ENCODE measurements at regions not wholly inside any gene's neighbourhood (a gene's known extent, or its start where the extent isn't known, plus 50 kb on each side); places are given as distances from the start of the nearest gene placed in this dataset.

DNA sequence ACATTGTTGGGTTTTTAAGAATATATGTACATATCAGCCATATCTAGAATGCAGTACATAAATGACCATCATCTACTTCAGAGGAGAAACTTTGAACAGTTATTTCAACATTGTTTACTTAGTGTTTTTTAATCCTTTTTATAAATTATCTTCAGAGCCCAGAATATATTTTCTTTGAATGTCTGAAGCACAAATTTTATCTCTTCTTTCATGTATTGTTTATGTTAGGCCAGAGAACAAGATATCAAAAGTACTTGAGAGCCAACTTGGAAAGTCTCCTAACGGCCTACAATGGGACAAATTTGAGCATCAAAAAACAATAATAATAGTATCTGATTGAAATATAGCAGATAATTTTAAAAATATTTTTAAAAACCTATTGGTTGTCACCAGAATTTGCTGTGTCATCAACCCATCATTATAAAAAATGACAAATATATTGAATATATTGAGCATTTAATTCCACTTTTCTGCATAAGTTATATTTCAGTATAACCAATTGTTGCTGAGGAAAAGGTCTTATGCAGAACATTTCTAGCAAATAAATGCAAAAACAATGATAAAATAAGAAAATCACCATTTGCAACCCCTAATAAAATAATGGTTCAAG lies 67.5 kb upstream of the CCNG1 start:
- DNase-seq: no peak

DNA sequence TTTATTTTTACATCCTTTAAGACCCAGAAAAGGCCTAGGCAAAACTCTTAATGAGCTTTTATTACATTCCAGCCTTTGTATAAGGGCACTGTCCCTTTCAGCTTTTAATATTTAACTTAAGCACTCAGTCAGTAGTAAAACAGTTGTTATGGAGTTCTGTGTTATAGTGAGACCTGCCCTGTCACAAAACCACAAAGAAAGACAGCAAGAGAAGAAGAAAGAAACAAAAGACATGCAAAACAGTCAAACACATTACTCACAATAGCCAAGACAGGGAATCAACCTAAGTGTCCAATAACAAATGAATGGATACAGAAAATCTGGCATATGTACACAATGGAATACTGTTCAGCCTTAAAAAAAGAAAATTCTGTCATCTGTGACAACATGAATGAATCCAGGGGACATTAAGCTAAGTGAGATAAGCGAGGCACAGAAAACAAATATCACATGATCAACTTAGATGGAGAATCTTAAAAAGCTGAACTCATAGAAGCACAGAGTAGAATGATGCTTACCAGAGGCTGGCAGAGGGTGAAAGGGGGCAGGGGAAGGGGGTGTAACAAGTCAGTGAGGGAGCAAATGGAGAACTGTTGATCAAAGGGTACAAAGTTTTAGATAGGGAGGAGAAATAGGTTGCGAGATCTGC lies 63.8 kb upstream of the CCNG1 start:
- no peak for DNase-seq

DNA sequence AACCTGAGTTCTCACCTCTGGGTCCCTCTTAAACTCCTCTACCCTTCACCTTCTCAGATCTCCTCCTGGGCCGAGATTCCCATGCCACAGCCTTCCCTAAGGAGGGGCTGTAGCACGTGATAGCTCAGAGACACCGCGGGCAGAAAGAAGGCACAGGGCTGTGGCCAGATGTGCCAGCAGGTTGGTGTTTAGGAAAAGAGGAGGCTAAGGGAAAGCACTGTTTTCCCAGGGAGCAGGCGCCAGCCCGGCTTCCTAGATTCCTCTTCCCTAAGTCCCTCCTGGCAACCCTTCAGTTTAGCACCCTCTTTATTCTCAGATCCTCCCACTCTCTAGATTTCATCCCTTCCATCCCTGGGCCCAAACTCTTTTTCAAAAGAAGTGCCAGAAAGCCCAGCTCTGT lies 59.4 kb upstream of the CCNG1 start:
- DNase-seq: no peak

DNA sequence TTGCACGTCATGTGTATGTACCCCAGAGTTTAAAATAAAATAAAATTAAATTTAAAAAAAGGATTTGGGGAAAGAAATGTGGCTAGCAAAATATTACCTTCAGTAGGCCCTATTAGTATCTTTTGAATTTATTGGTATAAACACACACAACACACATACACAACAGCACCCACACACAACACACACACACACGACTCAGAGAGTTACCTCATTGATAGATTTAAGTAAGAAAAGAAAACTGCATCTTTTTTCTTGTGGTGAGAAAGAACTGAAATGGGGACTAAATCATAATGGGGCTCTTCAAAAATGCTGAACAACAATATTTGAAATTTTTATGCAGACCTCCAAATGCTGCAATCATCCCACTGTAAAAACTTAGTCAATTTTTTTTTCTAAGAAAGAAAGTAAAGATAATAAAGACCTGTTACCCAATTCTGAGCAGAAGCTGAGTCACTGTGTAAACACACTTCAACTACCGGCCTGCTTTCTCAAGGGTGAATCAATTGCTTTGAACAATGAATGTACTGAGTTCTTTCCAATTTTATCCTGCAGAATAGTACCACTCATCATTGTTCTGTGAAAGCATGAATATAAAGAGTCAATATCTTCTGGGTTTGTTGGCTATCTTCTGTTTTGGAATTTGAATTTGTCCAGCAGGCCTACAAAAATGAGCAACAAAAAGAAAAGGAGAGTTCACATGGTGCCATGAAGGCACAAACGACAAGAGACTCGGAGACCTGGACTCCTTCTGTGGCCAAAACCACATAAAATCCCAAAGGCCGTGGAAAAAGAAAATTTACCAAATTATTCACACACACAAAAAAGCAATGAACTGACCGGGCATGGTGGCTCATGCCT lies 57.9 kb upstream of the CCNG1 start:
- no peak for DNase-seq

GRCh38 chr5:163381832-163382231 lies 55.6 kb upstream of the CCNG1 start:
- DNase-seq: no peak

- DNase-seq: no peak
Observed at GRCh38 chr5:163383754-163384153, 53.6 kb upstream of the CCNG1 start.

GRCh38 chr5:163384669-163385068 lies 52.7 kb upstream of the CCNG1 start:
- DNase-seq: no peak

- DNase-seq: no peak
Observed at GRCh38 chr5:163385271-163385670, 52.1 kb upstream of the CCNG1 start.

DNA sequence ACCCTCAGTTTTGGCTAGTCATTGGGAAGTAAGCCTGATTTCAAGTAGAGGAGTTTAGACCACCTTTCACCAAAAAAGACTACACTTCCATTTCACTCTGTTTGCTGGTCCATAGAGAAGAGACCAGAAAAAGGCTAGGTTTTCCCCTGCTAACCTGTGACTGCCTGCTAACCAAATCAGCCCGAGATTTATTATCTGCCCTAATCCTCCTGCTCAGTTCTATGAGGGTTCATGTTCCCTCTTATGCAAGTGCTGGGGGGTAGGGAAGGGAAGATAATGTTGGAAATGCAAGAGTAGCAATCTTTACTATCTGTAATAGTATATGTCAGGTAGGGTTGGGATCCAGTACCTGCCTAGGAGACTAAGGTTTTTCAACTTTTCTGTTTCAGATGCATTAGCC lies 51.6 kb upstream of the CCNG1 start:
- DNase-seq: no peak

DNA sequence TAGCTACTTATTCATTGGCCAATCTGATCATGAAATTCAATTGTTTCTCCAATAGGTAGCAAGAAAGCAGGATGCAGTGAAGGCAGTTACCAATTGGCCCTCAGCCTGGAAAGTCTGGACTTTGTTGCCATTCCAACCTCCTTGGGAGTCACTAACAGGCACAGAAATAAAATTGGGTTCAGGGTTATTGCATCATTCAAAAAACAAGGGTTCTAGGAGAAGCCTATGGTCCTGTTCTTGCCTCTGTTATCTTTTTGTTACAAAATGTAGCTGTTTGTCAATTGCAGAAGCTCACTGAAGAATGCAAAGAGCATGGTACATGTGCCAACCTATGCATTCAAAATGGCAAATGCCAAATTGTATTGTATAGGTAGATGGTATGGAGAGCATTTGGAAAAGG lies 51.0 kb upstream of the CCNG1 start:
- DNase-seq: no peak

DNA sequence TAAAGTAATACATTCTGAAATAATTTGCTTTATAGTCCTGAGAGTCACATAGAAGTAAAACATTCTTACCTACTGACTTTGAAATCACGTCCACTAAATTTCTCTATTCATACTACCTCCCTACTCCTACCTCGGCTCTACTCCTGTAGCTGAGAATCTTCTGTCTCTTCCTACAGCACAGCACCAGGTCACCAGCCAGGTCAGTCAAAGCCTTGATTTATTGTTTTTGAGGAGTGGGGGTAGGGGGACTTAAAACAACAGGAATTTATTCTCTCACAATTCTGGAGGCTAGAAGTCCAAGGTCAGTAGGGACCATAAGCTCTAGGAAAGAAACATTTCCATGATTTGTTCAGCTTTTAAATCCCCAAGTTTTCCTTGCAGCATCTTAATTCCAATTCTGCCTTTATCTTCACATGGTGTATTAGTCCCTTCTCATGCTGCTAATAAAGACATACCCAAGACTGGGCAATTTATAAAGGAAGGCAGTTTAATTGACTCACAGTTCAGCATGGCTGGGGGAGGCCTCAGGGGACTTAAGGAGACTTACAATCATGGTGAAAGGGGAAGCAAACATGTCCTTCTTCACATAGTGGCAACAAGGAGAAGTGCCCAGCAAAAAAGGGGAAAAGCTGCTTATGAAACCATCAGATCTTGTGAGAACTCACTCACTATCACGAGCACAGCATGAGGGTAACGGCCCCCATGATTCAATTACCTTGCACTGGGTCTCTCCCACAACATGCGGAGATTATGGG lies 49.6 kb upstream of the CCNG1 start:
- no peak for DNase-seq

Data from activated effector memory CD4-positive, alpha-beta T cell treated with anti-CD3 and anti-CD28 coated beads, Interleukin-2, amount 50 U/mL, for 16 hours (primary cell).